T47D (cell line): ENCODE measurements at regions not wholly inside any gene's neighbourhood (a gene's known extent, or its start where the extent isn't known, plus 50 kb on each side); places are given as distances from the start of the nearest gene placed in this dataset.
A peak's percentile ranks its signal among the peaks of the same experiment; 100 is the strongest.

Experiments
- DNase-seq, 2 experiments: peaks; one replicate each; pipeline versions ENCODE4 v3.0.0 to v3.0.0-alpha.2; 2011 to 2012; ENCODE audit warnings: low read depth in 1 of 2, low spot score in 1 of 2
- JUND ChIP-seq: IDR thresholded peaks from 2 replicates; pipeline ENCODE4 v1.6.1; 2012; ENCODE audit warnings: low read depth
- in situ Hi-C: cut with HindIII; loops from 2 replicates; pipeline ENCODE4 v1.10.0; 2016; ENCODE audit warnings: low sequenced_read_pairs, low pct_unique_long_range_greater_than_20kb

- in situ Hi-C loops = no loop called here
- no peak for DNase-seq
- no peak for TF ChIP-seq JUND
Measured at GRCh38 chr5:164799391-164799790, 1294.0 kb downstream of the MAT2B start.

DNA sequence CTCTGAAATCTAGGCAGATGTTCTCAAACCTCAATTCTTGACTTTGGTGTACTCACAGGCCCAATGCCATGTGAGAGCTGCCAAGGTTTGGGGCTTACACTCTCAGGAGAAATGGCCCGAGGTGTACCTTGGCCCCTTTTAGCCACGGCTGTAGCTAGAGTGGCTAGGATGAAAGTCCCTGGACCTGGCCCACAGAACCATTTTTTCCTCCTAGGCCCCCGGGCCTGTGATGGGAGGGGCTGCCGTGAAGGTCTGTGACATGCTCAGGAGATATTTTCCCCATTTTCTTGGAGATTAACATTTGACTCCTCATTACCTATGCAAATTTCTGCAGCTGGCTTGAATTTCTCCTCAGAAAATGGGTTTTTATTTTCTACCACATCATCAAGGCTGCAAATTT, 1296.5 kb downstream of the MAT2B start:
- DNase-seq = no peak
- in situ Hi-C loops = no loop called here
- no peak for TF ChIP-seq JUND

DNA sequence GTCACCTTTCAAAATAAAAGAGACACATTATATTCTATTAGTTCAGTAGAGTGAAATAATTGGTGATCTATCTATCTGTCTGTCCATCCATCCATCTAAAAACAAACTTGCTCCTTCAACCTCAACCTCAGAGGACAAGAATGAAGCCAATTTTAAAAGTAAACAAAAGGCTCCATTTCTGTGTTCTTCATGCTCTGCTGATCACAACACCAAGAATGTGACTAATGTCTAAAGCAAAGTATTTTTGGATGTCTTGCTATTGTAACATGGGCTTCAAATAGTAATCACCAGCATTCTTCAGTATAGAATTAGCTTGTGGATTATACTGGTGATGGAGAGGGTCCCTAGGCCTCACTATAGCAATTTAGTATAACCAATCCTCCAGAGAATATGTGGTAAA, 1304.4 kb downstream of the MAT2B start:
- TF ChIP-seq JUND = no peak
- no peak for DNase-seq
- in situ Hi-C loops = no loop called here

DNA sequence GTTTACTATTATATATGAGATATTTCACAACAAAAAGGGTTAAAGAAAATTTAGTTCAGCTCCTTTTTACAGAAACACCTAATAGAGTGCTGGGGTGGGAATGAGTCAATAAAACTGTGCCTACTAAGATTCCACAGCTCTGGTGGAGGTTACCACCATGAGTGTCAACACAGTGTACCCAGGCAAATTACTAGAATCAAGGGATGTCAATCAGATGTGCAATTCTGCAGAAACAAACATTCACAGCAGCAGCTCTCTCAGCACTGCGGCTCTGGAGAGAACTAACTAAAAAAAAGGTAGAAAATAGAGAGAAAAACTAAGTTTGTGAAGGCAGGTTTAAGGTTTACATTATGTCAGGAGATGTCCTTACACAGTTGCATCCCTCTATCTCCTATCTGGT, 1313.0 kb downstream of the MAT2B start:
- in situ Hi-C loops = no loop called here
- no peak for TF ChIP-seq JUND
- DNase-seq = no peak

- no peak for TF ChIP-seq JUND
- no peak for DNase-seq
- in situ Hi-C loops = no loop called here
Measured at GRCh38 chr5:164824671-164825070, 1319.3 kb downstream of the MAT2B start.

GRCh38 chr5:164832516-164832915, 1327.1 kb downstream of the MAT2B start:
- DNase-seq = peak in 1 of 2 experiments; percentile 13
- in situ Hi-C loops = no loop called here
- no peak for TF ChIP-seq JUND

- no peak for DNase-seq
- in situ Hi-C loops = no loop called here
- TF ChIP-seq JUND = no peak
Measured at GRCh38 chr5:164844348-164844747, 1338.9 kb downstream of the MAT2B start.

GRCh38 chr5:164860896-164861295, 1355.5 kb downstream of the MAT2B start:
- in situ Hi-C loops = no loop called here
- no peak for DNase-seq
- no peak for TF ChIP-seq JUND

GRCh38 chr5:164861610-164862009, 1356.2 kb downstream of the MAT2B start:
- DNase-seq = no peak
- in situ Hi-C loops = no loop called here
- no peak for TF ChIP-seq JUND

GRCh38 chr5:164868761-164869160, 1363.3 kb downstream of the MAT2B start:
- no peak for TF ChIP-seq JUND
- DNase-seq = no peak
- in situ Hi-C loops = no loop called here

- in situ Hi-C loops = no loop called here
- TF ChIP-seq JUND = no peak
- DNase-seq = no peak
Measured at GRCh38 chr5:164869325-164869724, 1363.9 kb downstream of the MAT2B start.

DNA sequence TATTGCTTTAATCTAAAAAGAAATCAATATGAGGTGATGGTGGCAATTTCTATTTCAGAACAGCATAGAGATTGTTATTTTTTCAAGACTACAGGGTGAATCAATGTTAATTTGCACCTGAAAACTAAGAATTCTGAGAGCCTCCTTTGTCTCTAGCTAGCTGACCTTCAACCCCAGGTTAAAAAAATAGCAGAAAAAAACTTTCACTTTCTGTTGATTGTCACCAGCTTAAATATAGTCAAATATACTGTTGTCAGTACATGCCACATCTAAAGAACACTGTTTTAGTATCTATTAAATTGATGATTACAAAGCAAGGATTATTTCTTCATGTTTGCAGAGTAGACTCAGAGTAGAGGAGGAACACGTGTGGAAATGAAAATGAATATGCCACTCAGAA, 1371.4 kb downstream of the MAT2B start:
- TF ChIP-seq JUND = no peak
- DNase-seq = no peak
- in situ Hi-C loops = no loop called here

GRCh38 chr5:164881442-164881841, 1376.0 kb downstream of the MAT2B start:
- no peak for DNase-seq
- in situ Hi-C loops = no loop called here
- TF ChIP-seq JUND = no peak

GRCh38 chr5:164885179-164885578, 1379.8 kb downstream of the MAT2B start:
- DNase-seq = no peak
- in situ Hi-C loops = no loop called here
- TF ChIP-seq JUND = no peak
